ENCODE measurements at regions not wholly inside any gene's neighbourhood (a gene's known extent, or its start where the extent isn't known, plus 50 kb on each side); places are given as distances from the start of the nearest gene placed in this dataset.

- TF ChIP-seq CTCF (IDR thresholded peaks at IDR 0.05 in 8 of 11, conservative IDR thresholded peaks at IDR 0.05 in 3 of 11) (no peak), POLR2AphosphoS5 (IDR thresholded peaks at IDR 0.05) (no peak), POLR2A (IDR thresholded peaks at IDR 0.05) (no peak)
Measured at GRCh38 chr2:28698545-28698944, 53.1 kb upstream of the PPP1CB start.
